GM21447 (cell line): ENCODE measurements at regions not wholly inside any gene's neighbourhood (a gene's known extent, or its start where the extent isn't known, plus 50 kb on each side); places are given as distances from the start of the nearest gene placed in this dataset.
"Not testable (repeated sequence)": the region's sequence is repeated elsewhere in the genome, so short reads cannot be mapped to it uniquely, and the experiment has no call there.

Experiments
- ATAC-seq: cut with Tn5 transposase; IDR thresholded peaks from one replicate; pipeline ENCODE4 v1.9.1; 2021; ENCODE audit not compliant: unreplicated experiment

DNA sequence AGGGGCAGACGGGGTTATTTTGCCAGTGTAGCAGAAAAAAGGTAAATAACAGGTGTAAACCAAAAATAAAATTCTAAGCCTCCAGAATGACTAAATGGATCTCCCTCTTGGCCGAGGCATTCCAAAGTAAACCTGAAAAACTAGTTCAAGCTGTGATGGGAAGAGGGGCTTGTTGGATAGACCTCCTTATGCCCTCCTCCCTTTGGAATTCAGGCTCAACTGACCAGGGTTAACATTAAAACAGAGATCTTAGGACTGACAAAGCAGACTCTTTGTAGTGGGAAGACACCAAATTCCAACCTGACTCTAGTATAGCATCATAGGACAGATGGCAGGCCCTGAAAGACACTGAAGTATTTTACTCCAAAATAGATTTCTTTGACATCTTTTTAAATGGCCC, 113.8 kb upstream of the ITGB1 start:
- ATAC-seq, result no peak

- no peak for ATAC-seq
These were observed 112.1 kb upstream of the ITGB1 start for GRCh38 chr10:33070101-33070500.

- no peak for ATAC-seq
These were observed 109.9 kb upstream of the ITGB1 start for GRCh38 chr10:33067917-33068316.

- ATAC-seq, result no peak
These were observed 109.5 kb upstream of the ITGB1 start for GRCh38 chr10:33067481-33067880.

- ATAC-seq, result no peak
These were observed 108.7 kb upstream of the ITGB1 start for GRCh38 chr10:33066558-33067236.

DNA sequence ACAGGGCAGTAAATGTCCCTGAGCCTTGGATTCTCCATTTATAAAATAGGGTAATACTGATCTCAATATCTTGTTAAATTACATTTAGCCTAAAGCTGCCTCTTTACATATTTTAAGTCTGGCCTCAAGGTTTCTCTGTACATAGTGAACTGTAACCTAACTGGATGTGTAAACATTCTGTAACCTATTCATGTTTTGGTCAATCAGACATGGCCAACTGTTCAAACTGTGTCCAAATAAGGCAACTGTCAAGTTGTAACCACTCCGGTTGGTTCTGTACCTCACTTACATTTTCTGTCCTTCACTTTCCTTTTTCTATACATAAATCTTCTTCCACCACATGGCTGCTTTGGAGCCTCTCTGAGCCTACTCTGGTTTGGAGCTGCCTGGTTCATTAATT, 107.1 kb upstream of the ITGB1 start:
- no peak for ATAC-seq

- no peak for ATAC-seq
These were observed 106.7 kb upstream of the ITGB1 start for GRCh38 chr10:33064706-33065105.

- ATAC-seq, result no peak
These were observed 99.6 kb upstream of the ITGB1 start for GRCh38 chr10:33057620-33058019.

DNA sequence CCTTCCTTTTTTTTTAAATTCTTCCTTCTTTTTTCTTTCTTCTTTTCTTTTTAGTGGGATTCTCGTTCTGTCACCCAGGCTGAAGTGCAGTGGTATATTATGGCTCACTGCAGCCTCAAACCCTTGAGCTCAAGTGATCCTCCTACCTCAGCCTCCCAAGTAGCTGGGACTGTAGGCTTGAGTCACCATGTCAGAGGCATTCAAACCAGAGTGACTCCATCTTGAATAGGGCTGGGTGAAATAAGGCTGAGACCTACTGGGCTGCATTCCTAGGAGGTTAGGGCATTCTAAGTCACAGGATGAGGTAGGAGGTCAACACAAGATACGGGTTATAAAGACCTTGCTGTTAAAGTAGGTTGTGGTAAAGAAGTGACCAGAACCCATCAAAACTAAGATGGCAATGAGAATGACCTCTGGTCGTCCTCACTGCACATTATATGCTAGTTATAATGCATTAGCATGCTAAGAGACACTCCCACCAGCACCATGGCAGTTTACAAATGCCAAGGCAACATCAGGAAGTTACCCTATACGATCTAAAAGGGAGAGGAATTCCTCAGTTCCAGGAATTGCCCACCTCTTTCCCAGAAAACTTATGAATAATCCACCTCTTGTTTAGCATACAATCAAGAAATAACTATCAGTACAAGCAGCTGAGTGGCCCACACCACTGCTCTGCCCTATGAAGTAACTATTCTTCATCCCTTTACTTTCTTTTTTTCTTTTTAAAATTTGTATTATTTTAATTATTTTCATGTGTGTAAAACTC, 99.0 kb upstream of the ITGB1 start:
- ATAC-seq, result no peak

DNA sequence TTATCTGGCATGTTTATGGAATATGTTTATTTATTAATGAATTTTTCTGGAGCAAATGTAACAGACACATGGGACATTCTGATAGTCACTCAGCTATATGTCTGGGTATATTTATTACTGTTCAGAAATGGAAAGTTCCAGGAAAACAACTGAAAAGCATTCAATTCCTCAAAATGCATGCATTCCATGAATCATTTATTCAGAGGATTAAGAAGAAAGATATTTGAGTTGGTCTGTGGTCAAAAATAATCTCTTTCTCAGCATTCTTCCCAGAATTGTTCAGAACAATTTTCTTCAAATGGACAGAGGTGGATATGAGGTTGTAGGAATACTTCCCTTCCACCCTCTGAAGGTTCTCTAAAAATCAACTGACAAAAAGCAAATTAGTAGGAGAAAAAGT, 97.6 kb upstream of the ITGB1 start:
- no peak for ATAC-seq

GRCh38 chr10:33052915-33053810, 95.1 kb upstream of the ITGB1 start:
- ATAC-seq, result no peak

- ATAC-seq, result no peak
These were observed 94.3 kb upstream of the ITGB1 start for GRCh38 chr10:33052263-33052875.

- not testable (repeated sequence) for ATAC-seq
These were observed 92.2 kb upstream of the ITGB1 start for GRCh38 chr10:33049963-33050920.

- ATAC-seq, result no peak
These were observed 90.2 kb upstream of the ITGB1 start for GRCh38 chr10:33048223-33048622.

DNA sequence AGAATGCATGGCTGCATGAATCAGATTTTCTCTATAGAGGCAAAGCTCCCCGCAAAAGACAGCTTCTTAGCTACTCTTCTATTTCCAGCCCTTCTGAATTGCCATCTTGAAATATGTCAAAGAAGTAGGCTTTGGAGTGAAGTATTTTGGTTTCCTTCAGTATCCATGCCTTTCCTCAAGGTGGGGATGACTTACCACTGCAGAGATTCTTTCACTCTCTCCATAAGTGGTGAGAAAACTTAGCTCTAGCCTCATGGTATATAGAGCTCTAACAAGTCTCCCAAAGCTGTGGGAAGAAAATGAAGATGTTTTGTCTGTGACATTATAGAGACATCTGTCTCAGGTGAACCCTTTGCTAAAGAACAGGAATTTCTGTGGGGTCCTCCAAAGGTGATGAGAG, 89.6 kb upstream of the ITGB1 start:
- no peak for ATAC-seq

DNA sequence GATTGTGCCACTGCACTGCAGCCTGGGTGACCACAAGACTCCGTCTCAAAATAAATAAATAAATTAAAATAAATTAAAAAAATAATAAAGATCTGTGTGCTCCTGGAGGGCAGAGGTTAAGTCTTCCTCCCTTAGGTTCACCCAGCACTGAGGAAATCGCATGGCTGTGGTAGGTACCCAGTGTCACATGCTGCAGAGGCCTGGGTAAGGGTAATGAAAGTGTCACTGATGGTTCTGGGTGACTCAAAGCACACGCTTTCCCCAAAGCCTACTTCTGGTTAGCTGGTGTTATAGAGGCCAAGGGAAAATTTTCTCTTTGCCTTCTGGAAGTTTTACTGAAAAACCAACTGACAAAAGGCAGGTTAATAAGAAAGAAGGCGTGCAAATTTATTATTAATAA, 88.8 kb upstream of the ITGB1 start:
- ATAC-seq, result no peak

GRCh38 chr10:33045421-33045820, 87.4 kb upstream of the ITGB1 start:
- ATAC-seq, result no peak

DNA sequence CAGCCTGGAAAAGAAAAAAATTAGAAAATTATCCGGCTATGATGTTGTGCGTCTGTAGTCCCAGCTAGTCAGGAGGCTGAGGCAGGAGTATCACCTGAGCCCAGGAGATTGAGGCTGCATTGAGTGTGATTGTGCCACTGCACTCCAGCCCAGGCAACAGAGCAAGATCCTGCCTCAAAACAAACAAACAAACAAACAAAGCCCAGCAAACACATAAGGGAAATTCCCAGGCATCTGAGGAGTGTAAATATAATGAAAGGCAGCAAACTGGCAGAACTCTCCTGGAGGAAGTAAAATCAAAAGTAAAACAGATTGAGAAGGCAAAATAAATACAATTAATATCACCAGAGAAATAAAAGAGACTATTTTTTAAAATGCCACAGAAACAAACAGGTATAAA, 84.5 kb upstream of the ITGB1 start:
- no peak for ATAC-seq

DNA sequence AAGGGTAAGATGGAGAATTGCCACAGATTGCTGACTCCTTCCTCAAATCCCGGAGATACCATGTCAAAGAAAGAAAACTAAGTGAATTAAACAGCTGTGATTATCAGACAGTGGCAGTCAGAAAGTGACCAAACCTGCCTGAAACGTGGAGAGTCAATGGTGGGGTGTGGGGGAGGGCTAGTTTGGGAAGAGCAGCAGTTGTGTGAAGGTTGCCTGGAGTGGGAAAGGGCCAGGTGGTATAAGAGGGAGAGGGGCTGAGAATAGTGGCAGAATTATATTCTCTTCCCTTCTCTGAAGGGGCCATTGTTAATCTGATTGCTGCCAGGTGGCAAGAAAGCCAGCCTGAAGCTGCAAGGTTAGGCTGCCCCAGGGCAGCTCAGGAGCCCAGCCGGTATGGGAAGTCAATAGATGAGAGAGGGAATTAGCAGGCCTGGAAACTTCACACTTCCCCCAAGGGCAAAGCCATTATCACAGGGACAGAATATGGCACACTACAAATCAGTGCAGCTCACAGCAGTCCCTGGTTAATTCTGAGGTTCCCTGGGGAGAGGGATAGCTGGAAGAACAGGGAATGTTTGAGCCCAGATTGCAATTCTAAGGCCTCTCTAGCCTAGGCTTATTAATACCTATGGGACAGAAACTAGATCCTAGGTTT, 83.9 kb upstream of the ITGB1 start:
- no peak for ATAC-seq

DNA sequence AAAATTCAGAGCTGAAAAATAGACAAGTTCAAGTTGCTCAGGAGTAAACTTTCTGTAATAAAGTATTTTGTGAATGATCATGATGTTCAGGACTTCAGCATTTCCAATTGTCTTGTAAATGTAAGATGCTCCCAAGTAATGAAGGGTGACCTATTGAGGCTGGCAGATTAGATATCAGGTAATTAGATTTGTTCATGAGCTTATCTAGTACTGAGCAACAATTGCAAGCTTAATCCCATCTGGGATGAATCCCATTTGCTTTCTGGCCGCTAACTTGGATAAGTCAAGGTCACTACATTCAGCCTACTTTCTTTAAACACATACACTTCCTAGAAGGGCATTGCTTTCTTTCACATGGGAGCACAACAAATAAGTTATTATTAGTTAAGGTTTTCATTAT, 82.4 kb upstream of the ITGB1 start:
- ATAC-seq, result no peak
